ENCODE measurements at regions not wholly inside any gene's neighbourhood (a gene's known extent, or its start where the extent isn't known, plus 50 kb on each side); places are given as distances from the start of the nearest gene placed in this dataset.

DNA sequence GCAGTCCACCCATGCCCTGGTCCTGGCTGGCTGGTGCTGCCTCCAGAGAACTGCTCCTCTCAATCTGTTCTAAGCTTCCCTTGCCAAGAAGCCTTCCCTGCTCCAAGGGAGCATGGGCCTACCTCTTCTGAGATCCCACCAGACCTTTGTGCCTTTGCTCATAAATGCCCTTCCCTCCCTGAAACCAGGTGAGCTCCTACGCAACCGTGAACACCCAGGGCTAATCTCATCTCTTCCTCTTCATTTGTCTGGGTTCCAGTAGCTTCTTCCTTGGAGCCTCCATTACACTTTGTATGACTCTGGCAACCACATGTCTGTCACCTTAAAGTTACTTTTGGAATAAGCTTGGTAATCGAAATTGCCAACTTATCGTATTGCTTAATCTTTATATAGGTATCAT, 270.6 kb downstream of the PBX3 start:
- DNase-seq (ENCODE audit: low read depth in 2 of 2, low spot score in 1 of 2) = no peak

DNA sequence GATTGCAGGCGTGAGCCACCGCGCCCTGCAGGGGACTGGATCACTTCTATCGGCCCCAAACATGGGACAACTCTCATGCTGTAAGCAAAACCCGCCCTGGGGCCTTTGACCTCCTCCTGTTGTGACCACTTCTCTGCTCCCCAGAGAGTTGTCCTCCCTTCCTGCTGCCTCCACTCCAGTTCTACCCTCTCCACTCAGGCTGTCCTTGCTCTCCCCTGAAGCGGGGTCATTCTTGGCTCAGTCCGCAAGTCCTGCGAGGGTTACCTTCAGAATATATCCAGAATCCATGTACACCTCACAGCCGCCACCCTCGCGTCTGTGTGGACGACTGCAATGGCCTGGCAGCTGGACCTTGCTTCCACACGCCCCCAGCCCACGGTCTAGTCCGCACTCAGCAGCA, 273.7 kb downstream of the PBX3 start:
- DNase-seq (ENCODE audit: low read depth in 2 of 2, low spot score in 1 of 2) = no peak

DNA sequence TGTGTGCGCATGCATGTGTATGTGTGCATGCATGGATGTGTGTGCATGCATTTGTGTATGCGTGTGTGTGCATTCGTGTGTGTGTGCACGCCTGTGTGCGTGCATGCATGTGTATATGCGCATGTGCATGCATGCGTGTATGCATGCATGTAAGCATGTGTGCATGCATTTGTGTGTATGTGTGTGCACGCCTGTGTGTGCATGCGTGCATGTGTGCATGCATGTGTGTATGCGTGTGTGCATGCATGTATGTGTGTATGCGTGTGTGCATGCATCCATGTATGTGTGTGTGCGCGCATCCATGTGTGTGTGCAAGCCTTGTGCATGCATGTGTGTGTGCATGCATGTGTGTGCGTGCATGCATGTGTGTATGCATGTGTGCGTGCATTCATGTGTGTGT, 276.8 kb downstream of the PBX3 start:
- no peak for DNase-seq (ENCODE audit: low read depth in 2 of 2, low spot score in 1 of 2)

DNA sequence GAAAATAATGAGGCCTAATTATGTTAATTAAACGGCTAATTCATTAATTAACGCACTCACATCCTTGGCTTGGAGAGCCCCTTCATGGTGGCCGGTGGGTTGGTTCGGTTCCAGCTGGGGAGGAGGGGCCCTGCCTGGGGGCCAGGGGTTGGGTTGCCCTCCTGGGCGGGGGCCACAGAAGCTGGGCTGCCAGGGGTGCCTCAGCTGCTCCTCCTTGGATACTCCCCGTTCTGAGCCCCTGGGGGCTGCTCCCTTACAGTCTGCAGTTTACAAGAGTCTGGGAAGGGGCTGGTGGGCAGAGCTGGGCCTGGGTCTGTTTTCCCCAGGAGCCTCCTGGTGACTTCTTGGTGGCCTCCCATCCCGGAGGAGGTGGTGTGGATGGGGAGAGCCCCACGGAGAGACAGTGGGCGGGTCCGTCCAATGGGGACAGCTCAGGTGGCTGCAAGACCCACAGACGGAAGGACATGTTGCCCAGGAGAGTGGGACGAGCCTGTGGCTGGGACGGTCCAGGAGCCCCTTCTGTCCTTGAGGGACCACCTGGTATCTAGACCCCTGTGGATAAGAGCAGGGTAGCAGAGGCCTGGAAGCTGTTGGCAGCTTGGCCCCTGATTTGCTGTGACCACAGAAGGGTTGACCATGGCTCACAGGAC, 277.5 kb downstream of the PBX3 start:
- DNase-seq (ENCODE audit: low read depth in 2 of 2, low spot score in 1 of 2) = no peak

DNA sequence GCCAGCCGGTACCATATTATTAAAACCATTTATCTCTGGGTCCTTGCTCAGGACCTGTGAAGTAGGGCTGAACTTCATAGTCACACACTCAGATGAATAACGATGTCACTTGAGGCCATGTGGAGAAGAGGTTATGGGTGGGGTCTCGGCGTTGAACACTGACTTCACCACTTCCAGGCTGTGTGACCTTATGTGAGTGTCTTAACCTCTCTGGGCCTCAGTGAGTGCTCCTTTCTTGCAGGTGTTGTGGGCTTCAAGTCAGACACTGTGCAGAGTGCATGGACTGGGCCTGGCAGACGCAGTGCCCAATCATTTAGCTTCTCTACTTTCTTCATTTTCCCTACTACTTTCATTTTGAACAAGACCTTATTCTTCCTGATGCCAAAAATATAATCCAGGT, 278.8 kb downstream of the PBX3 start:
- no peak for DNase-seq (ENCODE audit: low read depth in 2 of 2, low spot score in 1 of 2)

DNA sequence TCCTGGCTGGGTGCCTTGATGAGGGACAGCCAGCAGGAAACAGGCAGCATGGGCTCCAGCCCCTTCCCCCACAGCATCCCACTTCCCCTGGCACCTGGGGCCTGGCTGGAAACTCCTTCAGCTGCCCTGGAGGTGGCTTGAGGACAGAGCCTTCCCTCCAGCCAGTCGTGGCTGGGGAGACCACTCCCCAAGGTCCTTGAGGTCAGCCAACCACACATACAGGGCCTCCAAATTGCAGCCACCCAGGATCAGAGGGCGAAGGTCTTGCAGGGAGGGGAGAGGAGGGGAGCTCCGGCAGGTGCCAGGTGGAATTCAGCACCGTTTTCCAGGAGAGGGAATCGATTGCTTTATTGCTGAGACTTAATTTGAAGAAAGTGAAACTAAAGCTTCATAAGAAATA, 280.4 kb downstream of the PBX3 start:
- no peak for DNase-seq (ENCODE audit: low read depth in 2 of 2, low spot score in 1 of 2)

DNA sequence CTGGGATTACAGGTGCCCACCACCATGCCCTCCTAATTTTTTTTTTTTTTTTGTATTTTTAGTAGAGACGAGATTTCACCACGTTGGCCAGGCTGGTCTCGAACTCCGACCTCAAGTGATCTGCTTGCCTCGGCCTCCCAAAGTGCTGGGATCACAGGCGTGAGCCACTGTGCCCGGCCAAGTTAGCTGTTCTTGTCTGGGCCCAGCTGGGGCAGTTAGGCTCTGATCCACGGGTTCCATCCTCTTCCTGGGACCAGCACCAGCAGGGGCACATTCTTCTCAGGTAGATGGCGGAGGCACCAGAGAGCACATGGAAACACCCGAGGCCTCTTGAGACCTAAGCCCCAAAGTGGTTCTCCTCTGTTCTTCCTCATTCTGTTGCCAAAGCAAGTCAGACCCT, 281.6 kb downstream of the PBX3 start:
- DNase-seq (ENCODE audit: low read depth in 2 of 2, low spot score in 1 of 2) = no peak

DNA sequence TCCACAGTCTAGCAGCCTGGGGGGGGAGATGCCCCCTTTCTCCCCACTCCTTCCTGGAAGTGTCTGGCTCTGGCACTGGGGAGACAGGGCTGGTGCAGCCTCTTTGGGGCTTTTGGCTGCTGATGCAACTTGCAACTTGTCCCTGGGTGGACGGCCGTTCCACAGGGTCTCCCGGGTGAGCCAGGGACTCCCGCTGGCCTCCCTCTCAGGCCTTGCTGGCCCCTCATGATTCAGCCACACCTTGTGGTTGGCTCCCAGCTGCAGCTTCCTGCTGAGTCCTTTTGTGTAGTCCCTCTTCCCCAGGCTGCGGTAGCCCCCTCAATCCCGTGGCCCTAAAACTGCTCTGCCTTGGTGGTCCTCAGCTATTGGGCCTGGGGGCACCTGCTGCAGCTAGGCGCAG, 283.5 kb downstream of the PBX3 start:
- no peak for DNase-seq (ENCODE audit: low read depth in 2 of 2, low spot score in 1 of 2)

DNA sequence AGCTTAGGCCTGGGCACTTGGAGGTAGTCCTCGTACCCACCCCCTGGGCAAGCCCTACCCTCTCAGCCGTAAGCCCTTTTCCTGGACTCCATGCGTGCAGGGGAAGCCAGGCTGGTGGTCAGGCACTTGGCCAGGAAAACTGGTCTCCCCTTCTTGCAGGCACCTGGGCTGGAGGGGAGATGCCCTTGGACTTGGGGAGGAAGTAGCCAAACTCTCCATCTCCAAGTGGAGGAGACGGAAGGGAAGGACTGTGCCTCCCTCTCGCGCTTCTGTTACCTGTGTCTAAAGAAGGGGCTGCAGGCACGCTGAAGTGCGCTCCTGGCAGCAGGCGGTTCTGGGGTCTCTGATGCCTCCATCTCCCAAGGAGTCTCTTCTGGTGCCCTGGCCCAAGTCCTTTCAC, 283.9 kb downstream of the PBX3 start:
- no peak for DNase-seq (ENCODE audit: low read depth in 2 of 2, low spot score in 1 of 2)

DNA sequence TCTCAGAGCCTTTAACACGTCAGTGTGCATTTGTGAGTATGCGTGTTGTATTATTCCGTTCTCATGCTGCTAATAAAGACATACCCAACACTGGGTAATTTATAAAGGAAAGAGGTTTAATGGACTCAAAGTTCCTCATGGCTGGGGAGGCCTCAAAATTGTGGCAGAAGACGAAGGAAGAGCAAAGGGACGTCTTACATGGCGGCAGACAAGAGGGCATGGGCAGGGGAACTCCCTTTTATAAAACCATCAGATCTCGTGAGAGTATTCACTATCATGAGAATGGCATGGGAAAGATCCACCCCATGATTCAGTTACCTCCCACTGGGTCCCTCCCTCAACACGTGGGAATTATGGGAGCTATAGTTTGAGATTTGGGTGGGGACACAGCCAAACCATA, 285.0 kb downstream of the PBX3 start:
- no peak for DNase-seq (ENCODE audit: low read depth in 2 of 2, low spot score in 1 of 2)

DNA sequence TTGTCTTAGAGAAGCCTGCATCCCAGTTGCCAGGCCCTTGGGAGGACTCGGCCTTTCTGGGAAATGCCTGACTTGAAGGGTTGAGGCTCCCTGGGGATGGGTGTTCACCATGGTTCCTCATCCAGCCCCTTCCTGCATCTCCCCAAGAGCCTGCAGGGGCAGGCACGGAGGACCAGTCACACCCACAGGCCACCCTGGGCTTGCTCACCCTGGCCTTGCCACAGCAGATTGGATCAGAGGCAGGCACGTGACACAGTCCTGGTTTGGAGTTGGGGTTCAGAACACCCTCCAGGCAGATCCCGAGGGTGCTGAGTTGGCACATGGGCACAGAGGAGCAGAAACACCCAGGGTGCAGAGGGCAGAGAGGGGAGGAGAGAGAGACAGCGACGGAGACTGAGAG, 286.1 kb downstream of the PBX3 start:
- DNase-seq (ENCODE audit: low read depth in 2 of 2, low spot score in 1 of 2) = no peak

DNA sequence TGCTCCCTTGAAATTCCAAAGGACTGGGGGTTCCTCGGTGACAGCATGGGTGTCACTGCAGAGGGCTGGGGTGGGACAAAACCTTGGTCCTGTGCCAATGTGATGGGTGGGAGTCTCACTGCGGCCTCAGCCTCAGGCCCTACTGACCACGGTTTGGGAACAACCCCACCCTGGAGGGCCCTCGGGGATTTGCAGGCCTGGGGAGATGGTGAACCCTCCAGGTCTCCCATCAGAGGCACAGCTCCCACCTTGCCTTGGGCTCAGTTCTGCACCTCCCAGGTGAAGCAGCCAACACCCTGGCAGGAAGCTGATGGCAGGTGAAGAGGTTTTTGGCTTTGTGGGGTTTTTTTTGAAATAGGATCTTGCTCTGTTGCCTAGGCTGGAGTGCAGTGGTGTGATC, 286.8 kb downstream of the PBX3 start:
- DNase-seq (ENCODE audit: low read depth in 2 of 2, low spot score in 1 of 2) = no peak

DNA sequence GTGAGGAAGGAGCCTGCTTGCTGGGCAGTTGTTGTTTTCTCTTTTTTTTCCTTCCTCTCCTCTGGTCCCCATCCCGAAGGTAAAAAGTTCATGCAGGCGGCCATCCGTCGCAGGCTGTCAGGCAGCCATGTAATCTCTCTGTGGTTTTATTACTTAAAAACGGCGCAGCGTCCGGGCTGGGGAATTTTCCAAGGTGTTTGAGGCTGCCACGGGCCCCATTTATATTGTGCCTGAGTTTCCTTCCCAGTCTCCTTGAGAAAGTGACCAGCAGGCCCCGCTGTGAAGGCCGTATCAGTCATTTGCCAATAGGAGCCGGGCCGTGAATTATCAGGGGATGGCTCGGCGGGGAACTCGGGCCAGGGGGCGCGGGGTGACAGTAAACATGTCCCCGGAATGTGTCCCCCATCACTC, 289.7 kb downstream of the PBX3 start:
- no peak for DNase-seq (ENCODE audit: low read depth in 2 of 2, low spot score in 1 of 2)

DNA sequence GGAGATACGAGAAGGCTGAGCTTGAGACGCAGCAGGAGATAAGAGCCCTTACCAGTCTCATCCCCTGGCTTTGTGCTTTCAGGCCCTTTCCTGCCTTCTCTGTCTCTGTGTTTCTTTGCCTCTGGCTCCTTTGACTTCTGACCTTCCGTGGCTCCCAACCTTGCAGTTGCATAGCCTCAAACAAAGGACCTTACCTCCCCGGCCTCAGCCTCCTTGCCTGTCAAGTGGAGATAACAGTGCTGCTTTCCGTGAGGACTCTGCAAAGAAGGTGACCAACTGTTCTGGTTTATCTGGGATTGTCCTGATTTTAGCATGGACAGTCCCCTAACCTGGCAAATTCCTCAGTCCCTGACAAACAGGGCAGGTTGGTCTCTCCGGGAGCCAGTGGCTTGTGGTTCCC, 287.8 kb upstream of the MVB12B start:
- no peak for DNase-seq (ENCODE audit: low read depth in 2 of 2, low spot score in 1 of 2)

DNA sequence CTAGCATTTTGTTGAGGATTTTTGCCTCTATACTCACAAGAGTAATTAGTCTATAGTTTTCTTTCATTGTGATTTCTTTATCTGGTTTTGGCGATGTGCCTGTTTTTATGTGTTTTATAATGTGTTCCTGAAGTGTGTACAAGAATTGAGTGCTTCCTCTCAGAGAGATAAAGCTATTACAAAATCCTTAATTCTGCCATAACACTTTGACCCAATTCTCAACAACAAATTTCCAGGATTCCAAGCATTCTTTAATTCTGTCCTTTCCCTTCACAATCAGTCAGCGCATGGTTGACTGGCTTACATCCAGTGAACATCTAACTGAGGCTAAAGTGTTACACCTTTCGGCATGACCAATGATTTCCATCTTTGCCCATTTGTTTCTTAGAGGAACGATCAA, 282.9 kb upstream of the MVB12B start:
- DNase-seq (ENCODE audit: low read depth in 2 of 2, low spot score in 1 of 2) = no peak

DNA sequence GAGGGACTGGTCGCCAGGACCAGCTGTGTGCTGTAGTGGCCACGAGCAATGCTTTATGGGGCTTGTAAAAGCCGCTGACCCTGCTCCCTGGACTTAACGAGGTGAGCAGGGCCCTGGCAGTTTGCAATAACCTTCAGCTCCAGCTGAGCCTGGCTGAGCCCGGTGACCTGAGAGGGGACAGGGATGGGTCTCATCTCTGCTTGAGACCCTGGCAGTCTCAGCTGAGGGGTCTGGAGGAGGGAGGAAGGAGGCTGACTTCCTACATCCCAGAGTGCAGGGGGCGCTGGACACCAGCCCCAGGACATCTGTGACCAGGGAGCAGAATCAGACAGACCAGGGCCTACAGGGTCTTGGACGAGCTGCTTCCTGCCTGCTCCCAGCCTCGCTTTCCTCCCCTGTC, 277.5 kb upstream of the MVB12B start:
- DNase-seq (ENCODE audit: low read depth in 2 of 2, low spot score in 1 of 2) = no peak

DNA sequence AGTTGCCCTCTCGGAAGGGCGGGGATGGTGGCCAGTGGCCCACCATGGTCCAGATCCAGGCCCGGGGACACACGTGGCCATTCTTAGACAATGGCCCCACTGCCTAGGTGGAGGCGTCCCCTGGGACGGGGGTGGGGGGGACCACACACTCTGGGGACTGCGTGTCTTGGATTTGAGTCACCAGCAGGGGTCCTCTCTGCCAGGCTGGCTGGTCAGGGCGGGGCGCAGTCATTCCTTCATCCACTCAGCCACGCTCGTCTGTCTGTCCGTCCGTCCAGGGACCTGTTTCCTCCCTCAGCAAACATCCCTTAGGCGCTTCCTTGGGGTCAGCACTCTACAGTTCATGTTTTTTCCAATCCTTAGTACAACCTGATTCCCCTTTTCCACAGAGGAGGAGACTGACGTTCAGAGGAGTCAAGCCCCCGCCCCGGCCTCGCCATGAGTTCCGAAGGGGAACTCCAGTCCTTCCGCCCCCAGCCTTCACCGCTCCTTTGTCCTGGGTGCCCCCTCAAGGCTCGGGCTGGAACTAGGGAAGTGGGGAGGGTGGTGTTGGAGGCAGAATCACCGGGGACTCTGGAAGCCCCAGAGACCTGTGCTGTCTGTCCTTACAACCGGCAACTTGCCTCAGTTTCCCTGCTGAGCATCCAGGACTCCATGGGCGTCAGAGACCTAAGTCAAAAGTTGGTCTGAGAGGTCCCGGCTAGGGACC, 276.6 kb upstream of the MVB12B start:
- DNase-seq (ENCODE audit: low read depth in 2 of 2, low spot score in 1 of 2) = no peak

DNA sequence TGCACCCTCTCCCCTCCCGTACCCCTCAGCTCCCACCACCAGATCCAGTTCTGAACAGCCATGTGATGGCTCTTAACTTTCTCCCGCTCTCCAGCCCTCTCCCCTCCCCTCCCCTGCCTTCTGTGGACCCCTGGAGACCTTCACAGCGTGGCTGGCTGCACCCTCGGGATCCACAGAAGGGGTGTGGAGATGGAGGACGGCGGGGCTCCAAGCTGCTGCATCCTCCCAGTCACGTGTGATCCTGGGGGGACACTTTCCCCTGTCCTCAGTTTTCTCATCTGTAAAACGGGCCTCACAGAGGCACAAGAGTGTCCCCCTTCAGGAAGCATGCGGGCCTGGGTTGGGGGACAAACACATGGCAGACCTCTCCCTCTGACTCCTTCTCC, 276.0 kb upstream of the MVB12B start:
- no peak for DNase-seq (ENCODE audit: low read depth in 2 of 2, low spot score in 1 of 2)

DNA sequence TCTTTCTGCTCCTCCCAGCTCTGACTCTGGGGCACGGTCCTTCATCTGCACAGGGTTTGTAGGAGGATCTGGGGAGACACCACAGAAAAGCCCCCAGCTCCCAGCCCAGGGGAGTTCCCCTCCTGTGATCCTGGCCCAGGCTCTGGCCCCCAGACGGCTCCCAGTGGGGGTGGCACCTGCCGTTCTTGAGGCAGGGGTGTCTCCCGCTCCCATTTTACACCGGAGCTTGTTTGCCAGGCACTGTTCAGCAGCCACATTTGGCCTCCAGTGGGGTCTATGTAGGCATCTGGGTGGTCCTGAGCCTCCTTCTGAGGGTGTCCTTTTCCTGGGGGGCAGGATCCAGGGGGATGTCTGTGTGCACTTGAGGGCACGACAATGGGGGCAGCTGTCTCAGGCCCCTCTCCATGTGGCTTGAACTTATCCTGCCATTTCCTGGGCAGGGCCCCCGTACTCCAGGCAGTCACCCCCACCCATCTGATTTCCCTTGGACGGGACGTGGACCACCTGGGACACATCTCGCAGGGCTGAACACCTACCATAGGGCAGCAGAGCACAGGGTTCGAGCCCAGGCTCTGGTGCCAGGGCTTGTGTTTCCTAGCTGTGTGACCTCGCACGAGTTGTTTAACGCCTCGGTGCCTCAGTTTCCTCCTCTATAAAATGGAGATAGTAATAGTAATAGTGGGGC, 275.0 kb upstream of the MVB12B start:
- DNase-seq (ENCODE audit: low read depth in 2 of 2, low spot score in 1 of 2) = no peak

DNA sequence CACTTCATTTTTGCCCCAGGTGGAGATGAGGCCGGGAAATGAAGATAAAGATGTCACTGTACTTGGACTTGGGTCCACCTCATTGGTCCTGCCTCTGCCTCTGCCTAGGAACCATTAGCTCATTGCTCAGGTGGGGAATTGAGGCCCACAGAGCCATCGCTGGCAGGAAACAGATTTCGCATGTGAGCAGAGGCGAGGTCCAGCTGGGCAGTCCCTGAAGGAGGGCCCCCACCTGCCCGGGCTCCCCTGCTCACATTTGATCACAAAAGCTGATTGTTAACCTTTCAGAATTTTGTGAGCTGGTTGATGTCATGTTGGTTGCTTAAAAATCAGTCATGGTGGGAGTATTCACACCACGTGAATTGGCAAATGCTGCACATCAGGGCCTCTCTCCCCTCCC, 273.8 kb upstream of the MVB12B start:
- no peak for DNase-seq (ENCODE audit: low read depth in 2 of 2, low spot score in 1 of 2)

DNA sequence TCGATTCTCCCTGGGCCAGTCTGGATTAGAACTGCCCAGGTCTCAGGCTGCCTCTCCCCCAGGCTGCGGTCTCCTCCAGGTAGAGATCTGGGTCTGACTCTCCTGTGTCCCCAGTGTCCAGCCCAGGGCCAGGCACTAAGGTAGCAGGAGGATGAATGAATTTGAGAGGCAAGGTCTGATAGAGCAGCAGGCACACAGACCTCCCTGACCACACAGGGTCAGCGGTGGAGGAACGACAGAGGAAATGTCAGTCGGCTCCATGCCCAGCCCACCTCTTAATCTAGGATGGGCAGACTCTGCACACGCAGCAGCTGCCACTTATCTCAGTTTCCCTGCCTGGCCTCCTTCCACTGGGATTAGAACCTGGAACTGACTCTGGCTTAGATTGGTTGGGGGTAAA, 272.7 kb upstream of the MVB12B start:
- DNase-seq (ENCODE audit: low read depth in 2 of 2, low spot score in 1 of 2) = no peak

DNA sequence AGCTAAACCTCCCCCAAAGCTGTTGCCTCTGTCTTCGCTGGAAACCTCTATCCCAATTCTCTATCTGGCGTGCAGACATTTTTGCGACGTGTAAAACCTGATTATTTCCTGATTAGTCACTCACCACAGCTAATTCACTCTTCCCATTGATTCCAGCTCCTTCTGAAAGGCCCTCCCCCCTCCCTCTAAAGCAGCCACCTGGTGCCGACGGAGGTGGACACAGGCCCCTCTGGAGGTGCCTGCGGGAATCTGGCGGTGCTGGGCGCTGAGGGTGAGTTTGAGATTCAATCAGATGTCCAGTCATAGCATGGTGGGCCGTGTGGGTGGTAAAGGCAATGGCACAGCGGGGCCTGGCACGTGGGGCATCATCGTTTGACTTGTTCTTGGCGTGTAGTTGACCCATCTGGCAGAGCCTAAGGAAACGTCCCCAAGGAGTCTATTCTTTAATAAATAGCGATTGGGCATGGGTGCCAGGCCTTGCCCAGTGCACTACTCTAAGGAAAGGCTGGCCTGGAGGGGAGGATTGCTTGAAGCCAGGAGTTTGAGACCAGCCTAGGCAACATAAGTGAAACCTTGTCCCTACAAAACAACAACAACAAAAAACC, 271.1 kb upstream of the MVB12B start:
- DNase-seq (ENCODE audit: low read depth in 2 of 2, low spot score in 1 of 2) = no peak
